Ishikawa (cell line): ENCODE measurements at regions not wholly inside any gene's neighbourhood (a gene's known extent, or its start where the extent isn't known, plus 50 kb on each side); places are given as distances from the start of the nearest gene placed in this dataset.

Source experiments
- FOXM1 ChIP-seq: IDR thresholded peaks from 2 replicates; pipeline ENCODE4 v1.6.1; 2012; ENCODE audit warnings: low read depth, borderline replicate concordance
- TAF1 ChIP-seq: IDR thresholded peaks from 2 replicates; pipeline ENCODE4 v1.6.1; 2012; ENCODE audit warnings: low read depth, mild to moderate bottlenecking
- YY1 ChIP-seq: IDR thresholded peaks from 2 replicates; pipeline ENCODE4 v1.6.1; 2012; ENCODE audit warnings: low read depth

DNA sequence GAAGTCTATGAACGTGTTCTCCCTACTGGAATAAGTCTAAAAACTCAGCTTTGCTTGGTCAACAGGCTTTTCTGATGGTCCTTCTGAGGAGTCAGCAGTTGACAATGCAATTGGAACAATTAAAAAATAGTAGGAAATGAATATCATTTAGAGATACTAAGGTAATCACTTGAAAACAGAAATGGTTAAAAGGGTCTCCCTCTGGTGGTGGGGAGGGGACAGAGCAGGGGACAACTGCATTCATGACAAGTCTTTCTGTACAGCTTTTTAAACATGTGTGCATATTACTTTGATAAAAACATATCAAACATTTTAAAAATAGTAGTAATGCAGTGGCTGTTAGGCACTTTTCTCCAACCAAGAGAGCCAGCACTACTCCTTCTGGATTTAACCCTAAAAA lies 119.9 kb upstream of the FHIT start:
- TF ChIP-seq FOXM1 (no peak), YY1 (no peak), TAF1 (no peak)
